T-helper 2 cell treated with Interferon-gamma antibody and Interleukin-4, amounts not matched to agents 5 μg/mL and 100 μg/mL, for 36 hours (primary cell): ENCODE measurements at regions not wholly inside any gene's neighbourhood (a gene's known extent, or its start where the extent isn't known, plus 50 kb on each side); places are given as distances from the start of the nearest gene placed in this dataset.

Experiments
- DNase-seq: peaks from one replicate; pipeline ENCODE4 v3.0.0; 2021; ENCODE audit warnings: low spot score
- H3K27ac Mint-ChIP-seq: one replicate; pipeline ENCODE4 v1.8.0; 2021; ENCODE audit warnings: mild to moderate bottlenecking, mixed read lengths
- H3K27me3 Mint-ChIP-seq: one replicate; pipeline ENCODE4 v1.8.0; 2021; ENCODE audit warnings: low read depth, mixed read lengths
- H3K36me3 Mint-ChIP-seq: one replicate; pipeline ENCODE4 v1.8.0; 2021; ENCODE audit warnings: low read depth, mixed read lengths
- H3K4me1 Mint-ChIP-seq: one replicate; pipeline ENCODE4 v1.8.0; 2021; ENCODE audit warnings: low read depth, mixed read lengths
- H3K4me3 Mint-ChIP-seq: one replicate; pipeline ENCODE4 v1.8.0; 2022; ENCODE audit warnings: mild to moderate bottlenecking, moderate library complexity, mixed read lengths
- H3K9me3 Mint-ChIP-seq: one replicate; pipeline ENCODE4 v1.8.0; 2021; ENCODE audit warnings: mixed read lengths

DNA sequence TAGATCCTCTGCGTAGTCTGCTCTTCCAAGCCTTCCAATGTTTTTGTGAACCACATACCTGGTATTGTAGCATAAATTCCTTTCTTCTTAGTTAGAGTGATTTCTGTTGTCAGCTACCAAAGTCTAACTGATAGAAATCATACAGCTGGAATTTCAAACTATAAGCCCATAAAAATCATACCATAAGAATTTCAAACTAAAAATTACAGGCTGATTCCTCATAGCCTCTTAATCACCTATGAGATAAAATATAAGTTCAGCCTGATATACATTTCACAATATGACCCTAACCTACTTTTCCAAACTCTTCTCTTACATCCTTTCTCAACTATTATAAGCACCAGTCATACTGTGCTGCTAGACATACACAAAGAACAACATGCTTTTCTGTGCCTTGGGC, 64.8 kb downstream of the PTHLH start:
- H3K4me1 Mint-ChIP-seq, result no peaks in the 10 kb centered on the region
- H3K27me3 Mint-ChIP-seq, result peaks cover 3% of the 10 kb centered on the region
- H3K4me3 Mint-ChIP-seq, result no peak overlapping the region
- no peaks in the 10 kb centered on the region for H3K36me3 Mint-ChIP-seq
- no peak for DNase-seq
- no peak overlapping the region for H3K27ac Mint-ChIP-seq
- no peaks in the 10 kb centered on the region for H3K9me3 Mint-ChIP-seq

- Mint-ChIP-seq H3K4me3 (no peak overlapping the region), H3K36me3 (no peaks in the 10 kb centered on the region), H3K9me3 (no peaks in the 10 kb centered on the region), H3K27me3 (peaks cover 3% of the 10 kb centered on the region), H3K4me1 (no peaks in the 10 kb centered on the region), H3K27ac (no peak overlapping the region)
- no peak for DNase-seq
These were observed 65.7 kb downstream of the PTHLH start for GRCh38 chr12:27906658-27907473.

DNA sequence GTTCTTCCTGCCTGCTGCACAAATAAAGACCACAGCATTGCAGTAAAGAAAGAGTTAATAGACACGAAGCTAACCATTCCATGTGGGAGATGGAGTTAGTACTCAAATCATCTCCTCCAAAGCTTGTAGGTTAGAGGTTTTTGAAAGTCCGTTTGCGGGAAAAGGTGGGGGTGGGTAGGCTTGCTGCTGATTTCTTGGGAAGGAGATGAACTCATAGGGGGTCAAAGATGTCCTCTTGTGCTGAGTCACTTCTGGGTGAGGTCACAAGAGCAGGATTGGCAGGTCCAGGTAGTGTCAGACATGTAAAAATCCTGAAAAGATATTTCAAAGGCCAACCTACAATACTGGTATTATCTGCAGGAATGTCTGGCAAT, 66.4 kb downstream of the PTHLH start:
- Mint-ChIP-seq H3K4me3 (no peak overlapping the region), H3K4me1 (no peaks in the 10 kb centered on the region), H3K27ac (no peak overlapping the region), H3K9me3 (no peaks in the 10 kb centered on the region), H3K36me3 (no peaks in the 10 kb centered on the region), H3K27me3 (no peaks in the 10 kb centered on the region)
- DNase-seq, result no peak

GRCh38 chr12:27905285-27906126, 67.0 kb downstream of the PTHLH start:
- Mint-ChIP-seq H3K9me3 (no peaks in the 10 kb centered on the region), H3K27ac (no peak overlapping the region), H3K4me3 (no peak overlapping the region), H3K27me3 (no peaks in the 10 kb centered on the region), H3K36me3 (no peaks in the 10 kb centered on the region), H3K4me1 (no peaks in the 10 kb centered on the region)
- DNase-seq, result no peak

DNA sequence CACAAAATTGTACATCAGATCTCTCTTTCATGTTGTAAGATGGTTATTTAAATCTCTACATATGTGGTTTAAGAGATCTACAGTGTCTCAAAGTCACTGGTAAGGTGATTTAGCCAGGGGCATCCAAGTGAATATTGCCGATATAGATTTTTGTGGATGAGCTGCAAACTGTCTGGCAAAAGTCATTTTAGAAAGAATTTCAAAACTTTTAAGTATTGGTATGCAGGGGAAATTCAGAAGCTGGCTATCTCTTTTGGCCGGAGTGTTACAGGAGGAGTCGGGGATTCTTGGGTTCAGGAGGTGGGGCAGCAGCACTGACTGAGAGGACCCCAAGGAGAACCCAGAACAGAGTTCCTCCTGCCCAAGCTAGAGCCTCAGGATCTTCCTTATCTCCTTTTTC, 69.9 kb downstream of the PTHLH start:
- Mint-ChIP-seq H3K9me3 (no peaks in the 10 kb centered on the region), H3K4me3 (no peak overlapping the region), H3K36me3 (no peaks in the 10 kb centered on the region), H3K27me3 (peaks cover 2% of the 10 kb centered on the region), H3K4me1 (no peaks in the 10 kb centered on the region), H3K27ac (no peak overlapping the region)
- DNase-seq, result no peak

DNA sequence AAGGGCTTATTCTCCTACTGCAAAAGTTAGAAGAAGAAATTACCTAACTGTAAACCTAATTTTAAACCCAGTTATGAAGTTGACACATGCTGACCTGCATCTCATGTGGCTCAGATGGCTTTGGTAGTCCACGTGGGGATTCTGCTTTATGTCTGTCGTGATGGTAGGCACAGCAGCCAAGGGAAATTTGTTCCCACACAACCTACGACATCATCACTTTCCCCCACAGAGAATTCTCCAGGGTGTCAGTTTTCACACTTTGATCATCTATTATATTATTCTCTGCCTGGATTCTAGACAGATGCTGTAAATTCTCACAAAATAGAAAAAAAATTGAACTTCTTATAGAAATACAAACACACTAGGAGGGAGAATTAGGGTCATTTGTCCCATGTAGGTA, 70.6 kb downstream of the PTHLH start:
- Mint-ChIP-seq H3K27me3 (peaks cover 2% of the 10 kb centered on the region), H3K27ac (no peak overlapping the region), H3K36me3 (no peaks in the 10 kb centered on the region), H3K4me1 (no peaks in the 10 kb centered on the region), H3K4me3 (no peak overlapping the region), H3K9me3 (no peaks in the 10 kb centered on the region)
- DNase-seq, result no peak

- no peak overlapping the region for H3K4me3 Mint-ChIP-seq
- no peaks in the 10 kb centered on the region for H3K9me3 Mint-ChIP-seq
- H3K27ac Mint-ChIP-seq, result no peak overlapping the region
- H3K36me3 Mint-ChIP-seq, result no peaks in the 10 kb centered on the region
- no peak for DNase-seq
- no peaks in the 10 kb centered on the region for H3K4me1 Mint-ChIP-seq
- H3K27me3 Mint-ChIP-seq, result peaks cover 2% of the 10 kb centered on the region
These were observed 71.3 kb downstream of the PTHLH start for GRCh38 chr12:27900920-27901879.

DNA sequence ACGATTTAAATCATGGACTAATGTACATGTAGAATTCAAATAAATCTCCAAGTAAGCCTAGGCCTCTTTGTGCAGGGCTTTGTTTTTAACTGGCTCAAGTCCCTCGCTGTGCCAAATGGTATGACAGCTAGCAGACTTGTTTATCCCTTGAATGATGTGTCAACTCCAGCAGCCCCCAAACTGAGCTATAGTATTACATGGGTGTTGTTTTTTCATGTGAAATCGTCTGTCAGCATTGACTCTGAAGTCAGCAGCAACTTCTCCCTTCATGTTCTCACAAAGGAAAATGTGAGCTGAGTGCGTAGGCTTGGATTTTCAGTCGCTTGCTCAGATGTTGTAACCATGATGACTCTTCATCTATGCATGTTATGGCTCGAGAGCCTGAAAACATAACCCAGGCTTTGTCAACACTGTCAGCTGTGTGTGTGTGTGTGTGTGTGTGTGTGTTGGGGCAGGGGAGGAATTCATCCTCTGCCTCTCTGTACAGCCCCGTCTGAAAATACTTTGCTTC, 73.3 kb downstream of the PTHLH start:
- no peaks in the 10 kb centered on the region for H3K9me3 Mint-ChIP-seq
- no peak overlapping the region for H3K4me3 Mint-ChIP-seq
- DNase-seq, result no peak
- peaks cover 2% of the 10 kb centered on the region for H3K27me3 Mint-ChIP-seq
- H3K36me3 Mint-ChIP-seq, result no peaks in the 10 kb centered on the region
- no peak overlapping the region for H3K27ac Mint-ChIP-seq
- no peaks in the 10 kb centered on the region for H3K4me1 Mint-ChIP-seq

DNA sequence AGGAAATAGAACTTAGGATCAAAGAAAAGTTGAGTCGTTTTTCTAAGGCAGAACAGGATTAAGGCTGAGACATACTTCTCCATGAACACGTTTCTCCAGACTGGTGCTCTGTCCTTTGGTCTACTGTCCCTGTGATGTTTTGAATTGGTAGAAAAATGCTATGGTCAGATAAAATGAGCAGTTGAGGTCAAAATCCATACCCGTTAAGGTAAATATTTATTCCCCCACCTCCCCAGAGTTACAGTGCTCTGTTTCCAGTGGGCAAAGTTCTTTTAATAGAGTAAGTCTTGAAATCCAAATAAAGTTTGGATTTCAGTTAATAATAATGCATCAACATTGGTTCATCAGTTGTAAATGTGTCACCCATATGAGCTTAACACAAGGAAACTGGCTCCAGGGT, 74.5 kb downstream of the PTHLH start:
- H3K36me3 Mint-ChIP-seq, result no peaks in the 10 kb centered on the region

DNA sequence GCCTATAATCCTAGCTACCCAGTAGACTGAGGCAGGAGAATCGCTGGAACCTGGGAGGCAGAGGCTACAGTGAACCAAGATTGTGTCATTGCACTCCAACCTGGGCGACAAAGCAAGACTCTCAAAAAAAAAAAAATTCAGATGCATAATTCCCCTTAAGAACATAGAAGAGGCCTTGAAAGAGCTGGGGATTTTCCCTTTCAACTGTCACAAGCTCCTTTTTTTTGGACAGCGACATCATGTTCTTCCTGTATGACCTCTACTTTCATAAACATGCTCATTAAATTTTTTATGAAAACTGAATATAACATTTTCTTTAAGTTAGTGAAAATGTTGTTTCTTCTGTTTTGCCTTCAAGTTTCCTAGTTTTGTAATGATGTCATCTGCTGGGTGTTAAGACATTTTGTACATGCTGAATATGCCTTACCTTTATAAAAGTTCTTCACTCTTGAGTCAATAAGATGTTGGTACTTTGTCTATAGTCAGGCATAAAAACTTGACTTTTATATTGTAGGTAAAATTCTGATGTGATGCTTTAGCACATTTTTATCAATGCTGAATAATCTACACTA, 76.0 kb downstream of the PTHLH start:
- DNase-seq, result no peak
- peaks cover 7% of the 10 kb centered on the region for H3K27me3 Mint-ChIP-seq
- H3K4me3 Mint-ChIP-seq, result no peak overlapping the region
- no peaks in the 10 kb centered on the region for H3K36me3 Mint-ChIP-seq
- no peaks in the 10 kb centered on the region for H3K4me1 Mint-ChIP-seq
- H3K27ac Mint-ChIP-seq, result no peak overlapping the region
- H3K9me3 Mint-ChIP-seq, result no peaks in the 10 kb centered on the region

More for the DNA sequence above, 74.5 kb downstream of the PTHLH start:
- H3K27me3 Mint-ChIP-seq, result peaks cover 2% of the 10 kb centered on the region
- no peak overlapping the region for H3K27ac Mint-ChIP-seq
- no peak overlapping the region for H3K4me3 Mint-ChIP-seq
- no peaks in the 10 kb centered on the region for H3K4me1 Mint-ChIP-seq
- no peak for DNase-seq
- no peaks in the 10 kb centered on the region for H3K9me3 Mint-ChIP-seq

DNA sequence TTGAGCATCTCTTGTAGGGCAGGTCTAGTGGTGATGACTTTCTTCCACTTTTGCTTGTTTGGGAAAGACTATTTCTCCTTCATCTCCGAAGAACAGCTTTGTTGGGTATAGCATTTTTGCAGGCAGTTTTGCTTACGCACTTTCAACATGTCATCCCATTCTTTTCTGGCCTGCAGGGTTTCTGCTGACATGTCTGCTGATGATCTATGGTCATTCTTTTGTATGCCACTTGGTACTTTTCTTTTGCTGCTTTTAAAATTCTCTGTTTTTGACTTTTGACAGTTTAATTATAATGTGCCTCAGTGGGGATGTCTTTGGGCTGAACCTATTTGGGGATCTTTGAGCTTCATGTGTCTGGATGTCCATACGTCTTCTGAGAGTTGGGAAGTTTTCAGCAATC, 78.2 kb downstream of the PTHLH start:
- no peak for DNase-seq
- Mint-ChIP-seq H3K4me1 (no peaks in the 10 kb centered on the region), H3K4me3 (no peak overlapping the region), H3K36me3 (no peaks in the 10 kb centered on the region), H3K9me3 (no peaks in the 10 kb centered on the region), H3K27me3 (peaks cover 12% of the 10 kb centered on the region), H3K27ac (no peak overlapping the region)

GRCh38 chr12:27879708-27880107, 92.8 kb downstream of the PTHLH start:
- peaks cover 14% of the 10 kb centered on the region for H3K27me3 Mint-ChIP-seq
- no peaks in the 10 kb centered on the region for H3K9me3 Mint-ChIP-seq
- H3K4me1 Mint-ChIP-seq, result no peaks in the 10 kb centered on the region
- DNase-seq, result no peak
- H3K27ac Mint-ChIP-seq, result no peak overlapping the region
- no peaks in the 10 kb centered on the region for H3K36me3 Mint-ChIP-seq
- no peak overlapping the region for H3K4me3 Mint-ChIP-seq

DNA sequence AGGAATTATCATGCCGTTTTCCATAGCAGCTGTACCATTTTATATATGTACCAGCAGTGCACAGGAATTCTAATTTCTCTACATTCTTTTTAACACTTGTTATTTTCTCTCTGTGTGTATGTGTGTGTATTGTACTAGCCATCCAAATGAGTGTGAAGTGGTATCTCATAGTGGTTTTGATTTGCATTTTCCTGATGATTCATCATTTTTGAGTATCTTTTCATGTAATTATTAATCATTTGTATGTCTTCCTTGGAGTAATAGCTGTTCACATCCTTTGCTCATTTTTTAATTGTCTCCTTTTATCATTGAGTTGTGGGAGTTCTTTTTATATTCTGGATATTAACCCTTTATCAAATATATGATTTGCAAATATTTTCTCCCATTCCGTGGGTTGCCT, 95.6 kb upstream of the MANSC4 start:
- no peaks in the 10 kb centered on the region for H3K36me3 Mint-ChIP-seq
- peaks cover 8% of the 10 kb centered on the region for H3K4me1 Mint-ChIP-seq
- DNase-seq, result no peak
- no peak overlapping the region for H3K4me3 Mint-ChIP-seq
- no peak overlapping the region for H3K27ac Mint-ChIP-seq
- H3K9me3 Mint-ChIP-seq, result peaks cover 4% of the 10 kb centered on the region
- peaks cover 9% of the 10 kb centered on the region for H3K27me3 Mint-ChIP-seq
